Activated CD8-positive, alpha-beta memory T cell treated with anti-CD3 and anti-CD28 coated beads for 24 hours (primary cell): ENCODE measurements at regions not wholly inside any gene's neighbourhood (a gene's known extent, or its start where the extent isn't known, plus 50 kb on each side); places are given as distances from the start of the nearest gene placed in this dataset.

Source experiments
- DNase-seq: peaks from one replicate; pipeline ENCODE4 v3.0.0-alpha.2; 2020

GRCh38 chr10:130466271-130466997 is 330.2 kb downstream of the GLRX3 start:
- DNase-seq: no peak

DNA sequence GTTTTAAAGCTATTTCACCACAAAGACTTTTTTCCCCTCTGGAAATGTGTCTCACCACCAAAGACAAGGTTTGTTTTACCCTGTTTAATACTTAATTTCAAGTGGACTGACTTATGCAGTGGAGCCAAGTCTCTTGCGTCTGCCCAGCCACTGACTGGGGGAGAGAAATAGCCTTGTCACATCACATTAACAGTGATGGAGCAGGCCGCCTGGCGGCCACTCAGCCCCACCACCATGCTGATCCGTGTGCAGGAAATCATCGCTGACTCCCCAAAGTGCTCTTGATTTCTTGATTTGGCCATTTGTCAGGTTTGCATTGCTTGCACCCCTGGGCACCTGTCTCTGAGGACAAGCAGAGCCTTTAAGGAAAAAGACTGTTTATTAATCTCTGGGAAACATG is 334.1 kb downstream of the GLRX3 start:
- peak; percentile 9 for DNase-seq

- no peak for DNase-seq
These were observed 334.8 kb downstream of the GLRX3 start for GRCh38 chr10:130470973-130471372.

DNA sequence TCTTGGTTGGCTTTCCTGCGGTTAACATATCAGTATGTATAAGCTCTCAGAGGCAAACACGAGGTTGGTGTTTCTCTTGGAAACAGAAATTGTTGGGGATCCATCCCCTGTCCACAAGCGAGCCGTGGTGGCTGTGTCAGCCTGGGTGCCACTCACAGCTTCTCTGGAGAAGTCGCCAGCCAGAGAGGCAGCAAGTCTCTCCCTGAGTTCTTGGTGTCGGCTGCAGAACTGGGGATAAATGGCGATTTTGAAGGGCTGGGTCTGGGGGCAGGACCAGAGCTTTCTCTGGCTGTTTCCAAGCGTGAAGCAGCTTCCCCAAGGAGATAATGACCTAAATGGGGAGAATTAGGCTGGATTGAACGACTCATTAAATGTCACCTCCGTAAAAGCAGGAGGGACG is 335.3 kb downstream of the GLRX3 start:
- no peak for DNase-seq

DNA sequence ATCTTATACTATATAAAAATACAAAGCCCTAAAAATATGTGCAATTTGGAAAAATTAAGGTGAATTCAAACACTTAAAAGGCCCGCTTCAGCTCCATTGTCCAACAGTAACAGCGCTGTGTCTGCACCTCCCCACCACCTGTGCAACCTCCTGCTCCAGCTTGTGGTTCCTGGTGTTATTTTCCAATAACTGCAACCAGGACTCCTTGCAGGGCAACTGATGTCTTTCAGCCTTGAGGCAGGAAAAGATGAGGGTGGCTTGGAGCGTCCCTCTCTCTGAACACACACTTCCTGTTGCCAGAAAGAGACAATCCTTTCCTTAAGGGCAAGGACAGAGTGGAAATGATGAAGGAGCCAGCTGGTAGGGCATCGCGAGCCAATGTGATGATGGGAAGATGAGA is 336.0 kb downstream of the GLRX3 start:
- no peak for DNase-seq

DNA sequence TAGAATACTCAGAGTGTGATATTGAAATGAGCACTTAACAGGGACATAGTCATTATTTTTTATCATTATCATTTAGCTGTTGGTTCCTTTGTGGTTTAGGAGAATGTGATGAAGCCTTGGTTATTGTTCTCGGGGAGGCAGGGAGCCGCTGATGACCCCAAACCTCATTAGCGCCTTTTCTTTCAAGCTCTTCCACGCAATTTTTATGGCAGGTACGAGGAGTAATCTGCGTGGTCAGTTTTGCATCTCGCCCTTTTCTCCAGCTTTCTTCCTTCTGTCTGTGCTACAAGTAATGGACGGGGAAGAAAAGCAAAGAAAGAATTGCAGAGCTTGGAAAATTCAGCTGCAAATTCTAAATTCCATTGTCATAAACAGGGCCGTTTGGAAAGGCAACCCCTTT is 338.4 kb downstream of the GLRX3 start:
- DNase-seq: no peak

- DNase-seq: no peak
These were observed 341.2 kb downstream of the GLRX3 start for GRCh38 chr10:130477360-130477759.

GRCh38 chr10:130479146-130479545 is 343.0 kb downstream of the GLRX3 start:
- no peak for DNase-seq

DNA sequence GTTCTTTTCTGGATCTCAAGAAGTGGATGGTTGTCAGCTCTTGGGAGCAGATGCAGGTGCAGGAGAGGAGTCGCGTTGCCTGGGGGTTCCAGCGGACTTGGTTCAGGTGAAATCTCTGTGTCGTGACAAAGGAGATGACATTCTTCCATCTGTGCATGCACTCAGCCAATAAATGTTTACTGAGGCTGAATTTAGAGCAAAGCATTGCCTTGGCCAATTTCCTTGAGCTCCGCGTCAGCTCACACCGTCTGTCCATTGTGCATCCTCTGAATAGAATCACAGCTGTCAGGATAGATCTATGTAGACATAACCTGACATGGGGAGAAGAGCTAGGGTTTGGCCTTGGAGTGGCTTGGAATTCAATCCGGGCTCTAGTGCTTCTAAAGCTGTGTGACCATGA is 343.7 kb downstream of the GLRX3 start:
- no peak for DNase-seq

GRCh38 chr10:130480491-130480890 is 344.3 kb downstream of the GLRX3 start:
- no peak for DNase-seq

GRCh38 chr10:130481076-130481930 is 345.1 kb downstream of the GLRX3 start:
- no peak for DNase-seq

- no peak for DNase-seq
These were observed 345.7 kb downstream of the GLRX3 start for GRCh38 chr10:130481936-130482335.

DNA sequence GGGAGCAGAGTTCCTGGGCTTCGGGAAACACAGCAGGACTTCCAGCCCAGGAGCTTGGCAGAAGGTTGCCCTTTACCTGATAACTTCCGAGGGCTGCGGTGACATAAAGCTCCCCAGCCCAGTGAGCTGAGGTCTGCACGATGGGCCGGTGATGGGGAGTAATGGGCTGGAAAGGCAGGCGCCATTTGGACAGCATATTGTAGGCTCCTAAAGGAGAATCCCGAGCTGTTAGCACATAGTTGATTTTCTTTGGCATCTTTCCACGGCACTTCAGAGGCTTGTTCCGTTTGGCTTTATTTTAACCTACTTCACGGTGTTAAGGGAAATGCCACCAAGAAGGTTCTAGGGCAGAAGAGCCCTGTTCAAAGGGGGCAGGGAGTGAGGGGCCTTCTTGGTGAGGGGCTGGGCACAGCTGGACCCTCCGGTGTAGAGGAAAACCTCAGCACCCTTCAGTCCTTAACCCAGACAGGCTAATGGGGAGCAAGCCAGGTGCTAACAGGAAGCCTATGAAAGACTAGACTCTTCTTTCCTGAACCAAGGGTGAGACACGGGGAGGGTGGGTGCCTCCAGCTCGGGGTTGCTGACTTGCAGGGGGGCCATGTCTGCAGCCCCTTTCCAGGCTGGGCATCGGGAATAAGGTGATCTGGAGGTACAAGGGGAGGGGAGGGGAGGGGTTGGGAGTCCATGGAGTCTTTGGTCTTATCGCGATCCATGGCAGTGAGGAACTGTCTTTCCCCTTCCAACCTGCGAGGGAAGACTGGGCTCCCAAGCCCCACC is 347.7 kb downstream of the GLRX3 start:
- DNase-seq: no peak

- no peak for DNase-seq
These were observed 348.4 kb downstream of the GLRX3 start for GRCh38 chr10:130484468-130485180.

- no peak for DNase-seq
These were observed 349.2 kb downstream of the GLRX3 start for GRCh38 chr10:130485236-130485957.

DNA sequence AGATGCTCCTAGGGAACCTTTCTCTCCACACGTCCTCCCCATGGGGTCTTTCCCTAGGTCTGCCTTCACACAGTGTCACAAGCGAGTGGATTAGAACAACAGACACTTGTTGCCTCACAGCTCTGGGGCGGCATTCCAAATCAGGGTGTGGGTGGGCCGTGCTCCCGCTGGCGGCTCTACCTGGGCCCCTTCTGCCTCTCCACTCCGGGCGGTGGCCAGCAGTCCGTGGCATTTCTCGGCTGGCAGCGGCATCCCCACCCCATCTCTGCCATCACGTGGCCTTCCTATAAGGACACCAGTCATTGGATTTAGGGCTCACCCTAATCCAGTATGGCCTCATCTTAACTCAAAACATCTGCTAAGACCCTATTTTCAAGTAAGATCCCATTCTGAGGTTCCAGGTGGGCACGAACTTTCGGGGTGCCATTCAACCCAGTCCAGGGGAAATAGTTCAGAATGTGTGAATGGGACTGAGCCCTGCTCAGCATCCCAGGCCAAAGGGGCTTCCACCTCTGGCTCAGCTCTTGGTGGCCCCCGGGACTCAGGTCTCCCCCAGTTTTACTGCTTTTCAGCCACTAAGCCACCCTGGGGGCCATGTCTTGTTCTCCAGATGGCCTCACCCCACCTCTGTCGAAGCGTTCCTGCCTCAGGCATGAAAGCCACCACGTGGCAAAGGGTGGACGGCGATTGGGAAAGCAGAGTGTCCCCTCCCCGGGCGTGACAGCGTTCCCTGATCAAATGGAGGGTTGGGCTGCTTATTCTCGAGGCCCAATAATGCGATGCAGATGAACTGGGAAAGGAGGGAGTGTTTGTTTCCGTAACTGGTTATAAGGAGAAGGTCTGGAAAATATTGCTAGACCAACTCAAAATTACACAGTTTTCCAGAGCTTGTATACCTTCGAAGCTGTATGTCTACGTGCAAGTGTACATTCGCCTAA is 350.0 kb downstream of the GLRX3 start:
- no peak for DNase-seq

- DNase-seq: no peak
These were observed 350.7 kb downstream of the GLRX3 start for GRCh38 chr10:130486906-130487305.

GRCh38 chr10:130487566-130487965 is 351.4 kb downstream of the GLRX3 start:
- no peak for DNase-seq

DNA sequence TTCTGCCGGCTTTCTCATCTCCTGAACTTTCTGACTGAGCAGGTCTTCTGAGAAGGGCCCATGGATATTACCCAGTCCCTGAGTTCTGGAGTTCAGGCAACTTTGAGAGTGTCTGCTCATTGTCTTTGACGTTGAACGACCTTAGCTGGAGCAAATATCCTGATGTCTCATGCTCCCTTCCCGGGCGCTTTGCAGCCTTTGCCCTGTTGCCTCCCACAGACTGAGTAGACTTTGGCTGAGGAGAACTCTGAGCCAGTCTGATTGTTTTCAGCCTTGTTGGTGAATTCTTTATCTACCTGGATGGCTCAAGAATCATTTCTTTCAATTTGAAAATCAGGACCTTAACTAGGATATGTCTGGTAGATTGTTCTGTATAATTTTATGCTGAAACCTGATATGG is 353.7 kb downstream of the GLRX3 start:
- no peak for DNase-seq

GRCh38 chr10:130491011-130491692 is 355.0 kb downstream of the GLRX3 start:
- no peak for DNase-seq
